ENCODE measurements at regions not wholly inside any gene's neighbourhood (a gene's known extent, or its start where the extent isn't known, plus 50 kb on each side); places are given as distances from the start of the nearest gene placed in this dataset.

DNA sequence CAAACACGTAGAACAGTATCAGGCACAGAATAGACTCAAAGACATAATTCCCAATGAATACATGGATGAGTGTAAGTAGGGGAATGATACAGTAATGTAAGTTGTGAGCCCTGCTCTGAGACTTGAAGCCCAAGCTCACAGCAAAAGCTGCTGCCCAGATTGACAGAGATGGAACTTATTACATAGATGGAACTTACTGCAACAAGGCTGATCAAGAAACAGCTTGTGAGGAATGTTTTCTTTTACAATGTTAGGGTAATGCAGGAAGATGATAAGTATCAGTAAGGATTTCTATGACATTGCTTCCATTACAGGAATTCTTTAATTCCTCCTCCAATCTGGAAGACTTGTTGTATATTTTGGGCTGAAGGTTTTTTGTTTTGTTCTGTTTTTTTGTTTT is 278.4 kb downstream of the IL15 start:
- Histone ChIP-seq H3K4me3 (ENCODE audit: low read length) (no peak overlapping the region), H3K27ac (ENCODE audit: low read length) (no peak overlapping the region), H3K36me3 (ENCODE audit: control insufficient read depth, insufficient read depth, low read length) (no peaks in the 10 kb centered on the region), H3K4me1 (ENCODE audit: control insufficient read depth, insufficient read depth, low read length) (no peaks in the 10 kb centered on the region), H3K27me3 (ENCODE audit: control insufficient read depth, insufficient read depth, low read length) (no peaks in the 10 kb centered on the region), H3K9me3 (ENCODE audit: control insufficient read depth, low read depth, low read length) (no peaks in the 10 kb centered on the region)
- no peak for DNase-seq
- WGBS (ENCODE audit: insufficient coverage, low lambda C conversion rate) = 40% methylated on average over 1 of the region's 1 CpG

DNA sequence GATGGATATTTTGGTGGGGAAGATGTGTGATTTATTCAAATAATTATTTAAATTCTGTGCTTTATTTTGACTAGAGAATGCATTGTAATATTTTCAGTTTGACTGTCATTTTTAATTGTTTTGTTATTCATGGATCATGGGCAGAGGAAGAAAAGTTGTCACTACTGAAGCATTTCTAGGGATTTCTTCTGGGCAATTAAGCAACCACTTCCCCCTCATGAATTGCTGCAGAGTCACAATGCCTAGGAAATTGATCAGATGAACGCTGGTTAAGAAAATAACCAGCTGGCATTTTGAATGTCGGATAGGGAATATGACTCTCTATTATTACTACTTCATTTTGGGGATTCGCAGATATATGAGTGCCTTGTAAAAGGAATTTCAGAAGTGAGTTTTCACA is 283.3 kb downstream of the IL15 start:
- no peaks in the 10 kb centered on the region for H3K36me3 ChIP-seq (ENCODE audit: control insufficient read depth, insufficient read depth, low read length)
- H3K4me3 ChIP-seq (ENCODE audit: low read length) = no peak overlapping the region
- no peak for DNase-seq
- no peaks in the 10 kb centered on the region for H3K9me3 ChIP-seq (ENCODE audit: control insufficient read depth, low read depth, low read length)
- H3K27ac ChIP-seq (ENCODE audit: low read length) = no peak overlapping the region
- no peaks in the 10 kb centered on the region for H3K27me3 ChIP-seq (ENCODE audit: control insufficient read depth, insufficient read depth, low read length)
- no CpG with 5 or more reads among the region's 3 CpGs for WGBS (ENCODE audit: insufficient coverage, low lambda C conversion rate)
- H3K4me1 ChIP-seq (ENCODE audit: control insufficient read depth, insufficient read depth, low read length) = no peaks in the 10 kb centered on the region

GRCh38 chr4:141921293-141921692 is 284.9 kb downstream of the IL15 start:
- Histone ChIP-seq H3K4me3 (ENCODE audit: low read length) (no peak overlapping the region), H3K36me3 (ENCODE audit: control insufficient read depth, insufficient read depth, low read length) (no peaks in the 10 kb centered on the region), H3K9me3 (ENCODE audit: control insufficient read depth, low read depth, low read length) (no peaks in the 10 kb centered on the region), H3K4me1 (ENCODE audit: control insufficient read depth, insufficient read depth, low read length) (no peaks in the 10 kb centered on the region), H3K27ac (ENCODE audit: low read length) (no peak overlapping the region), H3K27me3 (ENCODE audit: control insufficient read depth, insufficient read depth, low read length) (no peaks in the 10 kb centered on the region)
- DNase-seq = no peak
- 83% methylated on average over 1 of the region's 1 CpG for WGBS (ENCODE audit: insufficient coverage, low lambda C conversion rate)

- WGBS (ENCODE audit: insufficient coverage, low lambda C conversion rate) = no CpG with 5 or more reads among the region's 2 CpGs
Observed at GRCh38 chr4:141922236-141922635, 285.9 kb downstream of the IL15 start.

GRCh38 chr4:141926406-141926805 is 290.0 kb downstream of the IL15 start:
- WGBS (ENCODE audit: insufficient coverage, low lambda C conversion rate) = no CpG with 5 or more reads among the region's 1 CpG
- Histone ChIP-seq H3K4me1 (ENCODE audit: control insufficient read depth, insufficient read depth, low read length) (no peaks in the 10 kb centered on the region), H3K27ac (ENCODE audit: low read length) (no peak overlapping the region), H3K4me3 (ENCODE audit: low read length) (no peak overlapping the region), H3K9me3 (ENCODE audit: control insufficient read depth, low read depth, low read length) (no peaks in the 10 kb centered on the region), H3K36me3 (ENCODE audit: control insufficient read depth, insufficient read depth, low read length) (no peaks in the 10 kb centered on the region), H3K27me3 (ENCODE audit: control insufficient read depth, insufficient read depth, low read length) (no peaks in the 10 kb centered on the region)
- no peak for DNase-seq

More at GRCh38 chr4:141922236-141922635, 285.9 kb downstream of the IL15 start:
- no peak overlapping the region for H3K4me3 ChIP-seq (ENCODE audit: low read length)
- no peaks in the 10 kb centered on the region for H3K4me1 ChIP-seq (ENCODE audit: control insufficient read depth, insufficient read depth, low read length)
- H3K27me3 ChIP-seq (ENCODE audit: control insufficient read depth, insufficient read depth, low read length) = no peaks in the 10 kb centered on the region
- no peak for DNase-seq
- no peaks in the 10 kb centered on the region for H3K9me3 ChIP-seq (ENCODE audit: control insufficient read depth, low read depth, low read length)
- H3K36me3 ChIP-seq (ENCODE audit: control insufficient read depth, insufficient read depth, low read length) = no peaks in the 10 kb centered on the region
- no peak overlapping the region for H3K27ac ChIP-seq (ENCODE audit: low read length)

DNA sequence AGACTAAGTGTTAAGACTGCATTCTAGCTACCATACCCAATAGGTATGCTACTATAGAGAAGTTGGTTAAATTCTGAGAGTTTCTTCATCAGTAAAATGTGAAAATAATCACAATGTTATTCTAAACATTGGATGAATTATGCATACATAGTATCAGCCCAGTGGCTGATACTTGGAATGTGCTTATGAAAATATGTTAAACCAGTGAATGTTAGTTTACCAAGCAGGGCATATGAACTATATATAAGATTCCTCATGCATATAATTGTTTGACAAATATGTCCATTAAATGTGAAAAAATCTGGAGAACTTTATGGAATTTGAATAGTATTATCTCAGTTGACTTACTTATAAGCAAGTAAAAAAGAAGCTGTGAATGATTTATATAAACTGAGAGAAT is 296.1 kb downstream of the IL15 start:
- H3K4me1 ChIP-seq (ENCODE audit: control insufficient read depth, insufficient read depth, low read length) = no peaks in the 10 kb centered on the region
- no peaks in the 10 kb centered on the region for H3K27me3 ChIP-seq (ENCODE audit: control insufficient read depth, insufficient read depth, low read length)
- H3K4me3 ChIP-seq (ENCODE audit: low read length) = no peak overlapping the region
- H3K36me3 ChIP-seq (ENCODE audit: control insufficient read depth, insufficient read depth, low read length) = no peaks in the 10 kb centered on the region
- no peak for DNase-seq
- no peaks in the 10 kb centered on the region for H3K9me3 ChIP-seq (ENCODE audit: control insufficient read depth, low read depth, low read length)
- no peak overlapping the region for H3K27ac ChIP-seq (ENCODE audit: low read length)

GRCh38 chr4:141933978-141934377 is 297.6 kb downstream of the IL15 start:
- Histone ChIP-seq H3K27me3 (ENCODE audit: control insufficient read depth, insufficient read depth, low read length) (no peaks in the 10 kb centered on the region), H3K27ac (ENCODE audit: low read length) (no peak overlapping the region), H3K9me3 (ENCODE audit: control insufficient read depth, low read depth, low read length) (no peaks in the 10 kb centered on the region), H3K36me3 (ENCODE audit: control insufficient read depth, insufficient read depth, low read length) (no peaks in the 10 kb centered on the region), H3K4me3 (ENCODE audit: low read length) (no peak overlapping the region), H3K4me1 (ENCODE audit: control insufficient read depth, insufficient read depth, low read length) (no peaks in the 10 kb centered on the region)
- DNase-seq = no peak
- WGBS (ENCODE audit: insufficient coverage, low lambda C conversion rate) = no CpG with 5 or more reads among the region's 1 CpG

DNA sequence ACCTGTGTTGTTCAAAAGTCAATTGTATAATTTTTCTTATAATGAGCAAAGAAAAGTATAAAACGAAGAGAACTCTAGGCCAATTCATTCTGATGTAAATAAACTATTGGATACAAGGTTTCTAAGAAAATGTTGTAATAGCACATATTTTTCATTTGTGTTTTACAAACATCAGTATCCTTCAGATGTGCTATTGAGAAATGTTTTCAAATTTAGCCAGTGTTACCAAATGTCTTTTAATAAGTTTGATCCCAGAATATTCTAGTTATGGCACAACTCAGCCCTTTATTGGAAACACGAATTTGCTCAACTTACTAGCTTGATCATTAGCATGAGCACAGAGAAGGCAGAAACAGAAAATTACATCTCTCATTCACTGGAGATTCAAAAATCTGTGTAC is 319.3 kb downstream of the IL15 start:
- Histone ChIP-seq H3K27ac (ENCODE audit: low read length) (no peak overlapping the region), H3K4me3 (ENCODE audit: low read length) (no peak overlapping the region), H3K27me3 (ENCODE audit: control insufficient read depth, insufficient read depth, low read length) (no peaks in the 10 kb centered on the region), H3K36me3 (ENCODE audit: control insufficient read depth, insufficient read depth, low read length) (no peaks in the 10 kb centered on the region), H3K4me1 (ENCODE audit: control insufficient read depth, insufficient read depth, low read length) (no peaks in the 10 kb centered on the region), H3K9me3 (ENCODE audit: control insufficient read depth, low read depth, low read length) (no peaks in the 10 kb centered on the region)
- WGBS (ENCODE audit: insufficient coverage, low lambda C conversion rate) = 83% methylated on average over 1 of the region's 2 CpGs
- DNase-seq = no peak

- Histone ChIP-seq H3K4me1 (ENCODE audit: control insufficient read depth, insufficient read depth, low read length) (no peaks in the 10 kb centered on the region), H3K27ac (ENCODE audit: low read length) (no peak overlapping the region), H3K27me3 (ENCODE audit: control insufficient read depth, insufficient read depth, low read length) (no peaks in the 10 kb centered on the region), H3K36me3 (ENCODE audit: control insufficient read depth, insufficient read depth, low read length) (no peaks in the 10 kb centered on the region), H3K4me3 (ENCODE audit: low read length) (no peak overlapping the region), H3K9me3 (ENCODE audit: control insufficient read depth, low read depth, low read length) (no peaks in the 10 kb centered on the region)
- DNase-seq = no peak
- 100% methylated on average over 1 of the region's 4 CpGs for WGBS (ENCODE audit: insufficient coverage, low lambda C conversion rate)
Observed at GRCh38 chr4:141957416-141957815, 321.0 kb downstream of the IL15 start.

GRCh38 chr4:141962486-141962885 is 326.1 kb downstream of the IL15 start:
- no peak overlapping the region for H3K4me3 ChIP-seq (ENCODE audit: low read length)
- H3K4me1 ChIP-seq (ENCODE audit: control insufficient read depth, insufficient read depth, low read length) = no peaks in the 10 kb centered on the region
- H3K27me3 ChIP-seq (ENCODE audit: control insufficient read depth, insufficient read depth, low read length) = no peaks in the 10 kb centered on the region
- DNase-seq = no peak
- H3K27ac ChIP-seq (ENCODE audit: low read length) = no peak overlapping the region
- 80% methylated on average over 1 of the region's 1 CpG for WGBS (ENCODE audit: insufficient coverage, low lambda C conversion rate)
- no peaks in the 10 kb centered on the region for H3K9me3 ChIP-seq (ENCODE audit: control insufficient read depth, low read depth, low read length)
- no peaks in the 10 kb centered on the region for H3K36me3 ChIP-seq (ENCODE audit: control insufficient read depth, insufficient read depth, low read length)

- H3K4me1 ChIP-seq (ENCODE audit: control insufficient read depth, insufficient read depth, low read length) = no peaks in the 10 kb centered on the region
- H3K27ac ChIP-seq (ENCODE audit: low read length) = no peak overlapping the region
- WGBS (ENCODE audit: insufficient coverage, low lambda C conversion rate) = 86% methylated on average over 1 of the region's 3 CpGs
- H3K36me3 ChIP-seq (ENCODE audit: control insufficient read depth, insufficient read depth, low read length) = no peaks in the 10 kb centered on the region
- no peak for DNase-seq
- no peaks in the 10 kb centered on the region for H3K9me3 ChIP-seq (ENCODE audit: control insufficient read depth, low read depth, low read length)
- H3K27me3 ChIP-seq (ENCODE audit: control insufficient read depth, insufficient read depth, low read length) = no peaks in the 10 kb centered on the region
- no peak overlapping the region for H3K4me3 ChIP-seq (ENCODE audit: low read length)
Observed at GRCh38 chr4:141971869-141972268, 335.5 kb downstream of the IL15 start.

All from large intestine (tissue), 3 donors.